OCI-LY1 (cell line): ENCODE measurements at regions not wholly inside any gene's neighbourhood (a gene's known extent, or its start where the extent isn't known, plus 50 kb on each side); places are given as distances from the start of the nearest gene placed in this dataset.

Source experiments
- EZH2 ChIP-seq: fragments of 200-600 bp; sonication (generic), shearing (Covaris generic); IDR thresholded peaks from 2 replicates; pipeline ENCODE4 v1.8.0; 2017; ENCODE audit warnings: borderline replicate concordance, mixed run types, mild to moderate bottlenecking, antibody characterized with exemption, low read length, moderate library complexity, mixed read lengths
- TF ChIP-seq, protein P1 (sequence below): fragments of 200-600 bp; sonication (generic), shearing (Covaris generic); IDR thresholded peaks from 2 replicates; pipeline ENCODE4 v1.5.1; 2017; ENCODE audit warnings: mild to moderate bottlenecking, antibody characterized with exemption, low read length, moderate library complexity, mixed read lengths

DNA sequence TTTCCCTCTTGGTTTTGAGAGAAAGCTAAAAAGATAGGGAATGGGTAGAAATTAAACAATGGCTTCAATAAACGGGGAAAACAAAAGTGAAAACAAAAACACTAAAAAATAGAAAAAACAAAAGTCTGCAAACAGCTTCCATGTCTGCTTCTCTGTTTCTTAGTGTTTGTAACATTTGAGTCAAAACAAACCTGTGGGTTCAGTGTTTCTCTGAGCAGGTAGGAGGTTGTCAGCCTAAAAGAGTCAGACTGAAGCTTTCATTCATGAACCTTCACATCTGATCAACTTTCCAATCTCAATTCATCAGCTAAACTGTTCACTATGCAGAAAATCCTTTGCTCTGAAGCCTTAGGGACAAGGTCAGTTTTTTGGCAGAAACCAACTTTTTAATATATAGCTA is 102.5 kb upstream of the ADAMTS16 start:
- TF ChIP-seq, protein P1, sequence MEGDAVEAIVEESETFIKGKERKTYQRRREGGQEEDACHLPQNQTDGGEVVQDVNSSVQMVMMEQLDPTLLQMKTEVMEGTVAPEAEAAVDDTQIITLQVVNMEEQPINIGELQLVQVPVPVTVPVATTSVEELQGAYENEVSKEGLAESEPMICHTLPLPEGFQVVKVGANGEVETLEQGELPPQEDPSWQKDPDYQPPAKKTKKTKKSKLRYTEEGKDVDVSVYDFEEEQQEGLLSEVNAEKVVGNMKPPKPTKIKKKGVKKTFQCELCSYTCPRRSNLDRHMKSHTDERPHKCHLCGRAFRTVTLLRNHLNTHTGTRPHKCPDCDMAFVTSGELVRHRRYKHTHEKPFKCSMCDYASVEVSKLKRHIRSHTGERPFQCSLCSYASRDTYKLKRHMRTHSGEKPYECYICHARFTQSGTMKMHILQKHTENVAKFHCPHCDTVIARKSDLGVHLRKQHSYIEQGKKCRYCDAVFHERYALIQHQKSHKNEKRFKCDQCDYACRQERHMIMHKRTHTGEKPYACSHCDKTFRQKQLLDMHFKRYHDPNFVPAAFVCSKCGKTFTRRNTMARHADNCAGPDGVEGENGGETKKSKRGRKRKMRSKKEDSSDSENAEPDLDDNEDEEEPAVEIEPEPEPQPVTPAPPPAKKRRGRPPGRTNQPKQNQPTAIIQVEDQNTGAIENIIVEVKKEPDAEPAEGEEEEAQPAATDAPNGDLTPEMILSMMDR, result no peak
- TF ChIP-seq EZH2, result no peak
